Kidney epithelial cell (primary cell): ENCODE measurements at regions not wholly inside any gene's neighbourhood (a gene's known extent, or its start where the extent isn't known, plus 50 kb on each side); places are given as distances from the start of the nearest gene placed in this dataset.

Experiments used
- DNase-seq: peaks from one replicate; pipeline ENCODE4 v3.0.0-alpha.2; 2010; ENCODE audit warnings: low read depth
- H3K27me3 ChIP-seq: 2 replicates; pipeline ENCODE4 v1.6.0; 2011; ENCODE audit warnings: low read length; ENCODE audit not compliant: control insufficient read depth, insufficient read depth
- H3K36me3 ChIP-seq: 2 replicates; pipeline ENCODE4 v1.5.1; 2011; ENCODE audit warnings: low read length; ENCODE audit not compliant: control insufficient read depth, insufficient read depth
- H3K4me3 ChIP-seq: 2 replicates; pipeline ENCODE4 v1.5.1; 2011; ENCODE audit warnings: low read depth, mild to moderate bottlenecking, control low read depth, low read length
- CTCF ChIP-seq: IDR thresholded peaks from 2 replicates; pipeline ENCODE4 v1.5.1; 2011; ENCODE audit warnings: mild to moderate bottlenecking, moderate library complexity, low read length, control low read depth, inconsistent platforms; ENCODE audit not compliant: insufficient read depth, poor library complexity, severe bottlenecking

GRCh38 chrX:116238567-116239255 is 68.2 kb downstream of the AGTR2 start:
- no peaks in the 10 kb centered on the region for H3K36me3 ChIP-seq
- no peaks in the 10 kb centered on the region for H3K27me3 ChIP-seq
- no peak for DNase-seq
- no peak for TF ChIP-seq CTCF
- no peak overlapping the region for H3K4me3 ChIP-seq

GRCh38 chrX:116239944-116240840 is 69.6 kb downstream of the AGTR2 start:
- Histone ChIP-seq H3K36me3 (no peaks in the 10 kb centered on the region), H3K4me3 (no peak overlapping the region), H3K27me3 (no peaks in the 10 kb centered on the region)
- no peak for DNase-seq
- no peak for TF ChIP-seq CTCF

GRCh38 chrX:116241001-116241400 is 70.5 kb downstream of the AGTR2 start:
- no peak for TF ChIP-seq CTCF
- Histone ChIP-seq H3K36me3 (no peaks in the 10 kb centered on the region), H3K4me3 (no peak overlapping the region), H3K27me3 (no peaks in the 10 kb centered on the region)
- no peak for DNase-seq

GRCh38 chrX:116243039-116243438 is 72.5 kb downstream of the AGTR2 start:
- H3K27me3 ChIP-seq: no peaks in the 10 kb centered on the region
- no peak for TF ChIP-seq CTCF

GRCh38 chrX:116246261-116246660 is 75.7 kb downstream of the AGTR2 start:
- Histone ChIP-seq H3K27me3 (no peaks in the 10 kb centered on the region), H3K4me3 (no peak overlapping the region), H3K36me3 (no peaks in the 10 kb centered on the region)
- DNase-seq: no peak
- TF ChIP-seq CTCF: no peak

More at GRCh38 chrX:116243039-116243438, 72.5 kb downstream of the AGTR2 start:
- no peaks in the 10 kb centered on the region for H3K36me3 ChIP-seq
- no peak overlapping the region for H3K4me3 ChIP-seq
- DNase-seq: no peak
